ENCODE measurements at regions not wholly inside any gene's neighbourhood (a gene's known extent, or its start where the extent isn't known, plus 50 kb on each side); places are given as distances from the start of the nearest gene placed in this dataset.

- no peak for DNase-seq
Measured at GRCh38 chr22:48703265-48703941, 1124.3 kb downstream of the BRD1 start.

- DNase-seq, result no peak
Measured at GRCh38 chr22:48702573-48703264, 1125.0 kb downstream of the BRD1 start.

- DNase-seq, result no peak
Measured at GRCh38 chr22:48701296-48702030, 1126.2 kb downstream of the BRD1 start.

GRCh38 chr22:48700566-48701295 is 1126.9 kb downstream of the BRD1 start:
- no peak for DNase-seq

GRCh38 chr22:48700180-48700565 is 1127.5 kb downstream of the BRD1 start:
- DNase-seq, result no peak

GRCh38 chr22:48699511-48699910 is 1128.2 kb downstream of the BRD1 start:
- no peak for DNase-seq

- no peak for DNase-seq
Measured at GRCh38 chr22:48698618-48699017, 1129.1 kb downstream of the BRD1 start.

GRCh38 chr22:48697694-48698276 is 1129.9 kb downstream of the BRD1 start:
- DNase-seq, result no peak

GRCh38 chr22:48697223-48697622 is 1130.5 kb downstream of the BRD1 start:
- no peak for DNase-seq

- DNase-seq, result no peak
Measured at GRCh38 chr22:48696371-48696770, 1131.3 kb downstream of the BRD1 start.

- no peak for DNase-seq
Measured at GRCh38 chr22:48695731-48696305, 1131.9 kb downstream of the BRD1 start.

- no peak for DNase-seq
Measured at GRCh38 chr22:48695251-48695650, 1132.4 kb downstream of the BRD1 start.

- DNase-seq, result no peak
Measured at GRCh38 chr22:48694296-48694883, 1133.3 kb downstream of the BRD1 start.

- no peak for DNase-seq
Measured at GRCh38 chr22:48693377-48694135, 1134.1 kb downstream of the BRD1 start.

GRCh38 chr22:48692734-48693376 is 1134.8 kb downstream of the BRD1 start:
- no peak for DNase-seq

- no peak for DNase-seq
Measured at GRCh38 chr22:48691431-48691851, 1136.2 kb downstream of the BRD1 start.

- DNase-seq, result no peak
Measured at GRCh38 chr22:48690583-48691317, 1136.9 kb downstream of the BRD1 start.

- no peak for DNase-seq
Measured at GRCh38 chr22:48689206-48689605, 1138.5 kb downstream of the BRD1 start.

- no peak for DNase-seq
Measured at GRCh38 chr22:48688366-48688765, 1139.3 kb downstream of the BRD1 start.

GRCh38 chr22:48687606-48688005 is 1140.1 kb downstream of the BRD1 start:
- no peak for DNase-seq
